DND-41 (cell line): ENCODE measurements at regions not wholly inside any gene's neighbourhood (a gene's known extent, or its start where the extent isn't known, plus 50 kb on each side); places are given as distances from the start of the nearest gene placed in this dataset.

Source experiments
- ATAC-seq: fragments of 200-7000 bp; cut with Tn5 transposase; 3 replicates; pipeline ENCODE4 v1.9.1; 2021; ENCODE audit warnings: low read depth; ENCODE audit not compliant: insufficient read depth
- DNase-seq: peaks from one replicate; pipeline ENCODE4 v3.0.0-alpha.2; 2020
- H2AFZ ChIP-seq: 2 replicates; pipeline ENCODE4 v1.6.0; 2012; ENCODE audit warnings: low read depth, low read length
- H3K27ac ChIP-seq: 2 replicates; pipeline ENCODE4 v1.5.1; 2012; ENCODE audit warnings: low read length, inconsistent platforms
- H3K27me3 ChIP-seq: fragments of 200-600 bp; sonication (generic); 2 replicates; pipeline ENCODE4 v1.6.0; 2012; ENCODE audit warnings: low read length, mild to moderate bottlenecking, inconsistent platforms; ENCODE audit not compliant: insufficient read depth, poor library complexity
- H3K36me3 ChIP-seq: 2 replicates; pipeline ENCODE4 v1.5.1; 2012; ENCODE audit warnings: low read length, inconsistent platforms; ENCODE audit not compliant: insufficient read depth
- H3K4me1 ChIP-seq: 2 replicates; pipeline ENCODE4 v1.5.1; 2012; ENCODE audit warnings: mild to moderate bottlenecking, low read length; ENCODE audit not compliant: insufficient read depth
- H3K4me2 ChIP-seq: 2 replicates; pipeline ENCODE4 v1.6.0; 2012; ENCODE audit warnings: mild to moderate bottlenecking, moderate library complexity, low read length, inconsistent platforms; ENCODE audit not compliant: insufficient read depth
- H3K4me3 ChIP-seq, 2 experiments: fragments of 200-600 bp in 1 of 2; shearing (Covaris generic) in 1 of 2; 2 replicates each; pipeline ENCODE4 v1.5.1; 2012 to 2016; ENCODE audit warnings: inconsistent platforms in 2 of 2, low read length in 2 of 2, mild to moderate bottlenecking in 2 of 2, low read depth in 1 of 2, moderate library complexity in 1 of 2
- H3K79me2 ChIP-seq: 2 replicates; pipeline ENCODE4 v1.6.0; 2012; ENCODE audit warnings: low read length, inconsistent platforms; ENCODE audit not compliant: insufficient read depth
- H3K9ac ChIP-seq: 2 replicates; pipeline ENCODE4 v1.6.0; 2012; ENCODE audit warnings: low read depth, mild to moderate bottlenecking, inconsistent platforms, low read length, moderate library complexity
- H3K9me3 ChIP-seq: 2 replicates; pipeline ENCODE4 v1.5.1; 2012; ENCODE audit warnings: low read length, moderate library complexity, mild to moderate bottlenecking, inconsistent platforms; ENCODE audit not compliant: insufficient read depth, severe bottlenecking
- H4K20me1 ChIP-seq: 2 replicates; pipeline ENCODE4 v1.6.0; 2012; ENCODE audit warnings: low read length; ENCODE audit not compliant: insufficient read depth
- CTCF ChIP-seq: IDR thresholded peaks from 2 replicates; pipeline ENCODE4 v1.5.1; 2012; ENCODE audit warnings: borderline replicate concordance, low read length, moderate library complexity, mild to moderate bottlenecking; ENCODE audit not compliant: poor library complexity, severe bottlenecking; ENCODE audit errors: extremely low read depth
- EZH2 ChIP-seq: IDR thresholded peaks from 3 replicates; pipeline ENCODE4 v1.6.1; 2012; ENCODE audit warnings: borderline replicate concordance, low read depth, mild to moderate bottlenecking, moderate library complexity, low read length, inconsistent platforms; ENCODE audit not compliant: severe bottlenecking

- Histone ChIP-seq H3K4me1 (no peaks in the 10 kb centered on the region), H3K4me2 (no peak overlapping the region), H4K20me1 (no peaks in the 10 kb centered on the region), H3K79me2 (no peaks in the 10 kb centered on the region), H3K9me3 (peaks cover 5% of the 10 kb centered on the region), H3K9ac (no peak overlapping the region), H3K27ac (no peak overlapping the region), H3K36me3 (no peaks in the 10 kb centered on the region), H3K27me3 (no peaks in the 10 kb centered on the region), H3K4me3 (no peak overlapping the region), H2AFZ (no peak overlapping the region)
- no peak for TF ChIP-seq CTCF
- TF ChIP-seq EZH2, result no peak
- DNase-seq (no peak), ATAC-seq (no peak)
Measured at GRCh38 chr18:37641573-37641972, 76.0 kb upstream of the CELF4 start.

DNA sequence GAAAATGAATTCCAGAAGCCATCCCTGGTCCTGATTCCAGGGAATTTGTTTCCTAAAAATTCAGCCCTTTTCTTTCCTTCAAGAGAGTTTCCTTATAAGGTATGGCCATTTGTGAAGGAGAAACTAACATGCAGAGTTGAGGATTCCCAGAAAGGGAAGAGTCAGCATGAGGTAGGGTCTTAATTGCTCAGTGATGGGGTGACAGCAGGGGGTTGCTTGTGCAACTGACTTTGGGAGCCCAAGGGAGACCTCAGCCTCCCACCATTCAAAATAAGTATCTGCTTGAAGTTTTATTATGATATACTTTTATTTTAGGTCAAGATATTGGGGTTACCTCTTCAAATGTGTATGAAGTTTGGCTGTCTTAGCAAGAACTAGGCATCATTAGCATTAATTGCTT lies 74.9 kb upstream of the CELF4 start:
- Histone ChIP-seq H2AFZ (no peak overlapping the region), H3K27ac (no peak overlapping the region), H3K9ac (no peak overlapping the region)

GRCh38 chr18:37639846-37640245 lies 74.2 kb upstream of the CELF4 start:
- Histone ChIP-seq H3K9me3 (peaks cover 2% of the 10 kb centered on the region), H4K20me1 (no peaks in the 10 kb centered on the region), H3K27ac (no peak overlapping the region), H3K4me1 (no peaks in the 10 kb centered on the region), H3K79me2 (no peaks in the 10 kb centered on the region), H3K9ac (no peak overlapping the region), H3K4me2 (no peak overlapping the region), H3K4me3 (no peak overlapping the region), H3K36me3 (no peaks in the 10 kb centered on the region), H2AFZ (no peak overlapping the region), H3K27me3 (no peaks in the 10 kb centered on the region)
- no peak for TF ChIP-seq EZH2
- TF ChIP-seq CTCF, result no peak
- ATAC-seq (no peak), DNase-seq (no peak)

More for the DNA sequence above, 74.9 kb upstream of the CELF4 start:
- Histone ChIP-seq H3K4me1 (no peaks in the 10 kb centered on the region), H3K79me2 (no peaks in the 10 kb centered on the region), H3K4me3 (no peak overlapping the region), H3K27me3 (no peaks in the 10 kb centered on the region), H3K9me3 (peaks cover 5% of the 10 kb centered on the region), H4K20me1 (no peaks in the 10 kb centered on the region), H3K36me3 (no peaks in the 10 kb centered on the region), H3K4me2 (no peak overlapping the region)
- ATAC-seq (no peak), DNase-seq (no peak)
- TF ChIP-seq EZH2 (no peak), CTCF (no peak)

DNA sequence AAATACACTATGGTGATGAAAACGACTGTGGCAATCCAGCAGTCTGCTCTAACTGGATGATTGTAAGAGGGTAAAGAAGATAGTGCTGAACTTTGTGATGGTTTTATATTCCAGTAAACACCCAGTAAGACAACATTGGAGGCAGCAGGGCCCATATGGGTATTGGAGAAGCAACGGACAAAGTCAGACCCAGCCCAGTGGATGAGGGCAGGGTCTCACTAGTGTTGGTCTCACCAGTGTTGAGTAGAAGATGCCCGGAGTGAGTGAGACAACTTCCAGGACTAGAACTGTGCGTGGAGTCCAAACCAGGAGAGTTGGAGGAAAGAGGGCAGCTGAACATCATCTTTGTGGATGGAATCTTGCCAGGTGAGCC lies 71.9 kb upstream of the CELF4 start:
- no peak overlapping the region for H2AFZ ChIP-seq
- no peak for TF ChIP-seq CTCF
- TF ChIP-seq EZH2, result no peak
- H3K4me1 ChIP-seq, result no peaks in the 10 kb centered on the region
- H3K9ac ChIP-seq, result no peak overlapping the region
- no peaks in the 10 kb centered on the region for H3K36me3 ChIP-seq
- no peaks in the 10 kb centered on the region for H3K27me3 ChIP-seq
- H3K9me3 ChIP-seq, result no peaks in the 10 kb centered on the region
- H3K27ac ChIP-seq, result no peak overlapping the region
- no peaks in the 10 kb centered on the region for H3K79me2 ChIP-seq
- H4K20me1 ChIP-seq, result no peaks in the 10 kb centered on the region
- no peak for ATAC-seq
- H3K4me3 ChIP-seq, result no peak overlapping the region
- DNase-seq, result no peak
- no peak overlapping the region for H3K4me2 ChIP-seq
